H9 (cell line): ENCODE measurements at regions not wholly inside any gene's neighbourhood (a gene's known extent, or its start where the extent isn't known, plus 50 kb on each side); places are given as distances from the start of the nearest gene placed in this dataset.

Experiments used
- DNase-seq: peaks from one replicate; pipeline ENCODE4 v3.0.0-alpha.2; 2017
- H2AFZ ChIP-seq: one replicate; pipeline ENCODE4 v1.6.1; 2013; ENCODE audit warnings: mild to moderate bottlenecking, low read length, control low read depth, moderate library complexity
- H2AK5ac ChIP-seq: 2 replicates; pipeline ENCODE4 v1.6.1; 2013; ENCODE audit warnings: low read length, control low read depth, mixed read lengths; ENCODE audit not compliant: insufficient read length
- H2BK120ac ChIP-seq: one replicate; pipeline ENCODE4 v1.6.1; 2013; ENCODE audit warnings: low read depth, mild to moderate bottlenecking, low read length, control low read depth, inconsistent platforms; ENCODE audit not compliant: poor library complexity, severe bottlenecking
- H2BK12ac ChIP-seq: 2 replicates; pipeline ENCODE4 v1.6.1; 2013; ENCODE audit warnings: low read length, control low read depth, mixed read lengths, low read depth; ENCODE audit not compliant: insufficient read length
- H2BK15ac ChIP-seq: 2 replicates; pipeline ENCODE4 v1.6.1; 2013; ENCODE audit warnings: low read depth, low read length, control low read depth
- H2BK20ac ChIP-seq: one replicate; pipeline ENCODE4 v1.6.1; 2013; ENCODE audit warnings: low read depth, mild to moderate bottlenecking, low read length, control low read depth, inconsistent platforms; ENCODE audit not compliant: poor library complexity, severe bottlenecking
- H2BK5ac ChIP-seq: 2 replicates; pipeline ENCODE4 v1.6.1; 2013; ENCODE audit warnings: low read length, control low read depth, mixed read lengths; ENCODE audit not compliant: insufficient read length
- H3K14ac ChIP-seq: 2 replicates; pipeline ENCODE4 v1.6.1; 2013; ENCODE audit warnings: low read length, control low read depth; ENCODE audit not compliant: insufficient read depth
- H3K18ac ChIP-seq: 2 replicates; pipeline ENCODE4 v1.6.1; 2013; ENCODE audit warnings: low read depth, mild to moderate bottlenecking, mixed read lengths, low read length, control low read depth; ENCODE audit not compliant: insufficient read length
- H3K23ac ChIP-seq: 2 replicates; pipeline ENCODE4 v1.6.1; 2013; ENCODE audit warnings: low read length, control low read depth, mixed read lengths, low read depth; ENCODE audit not compliant: insufficient read length
- H3K23me2 ChIP-seq: 2 replicates; pipeline ENCODE4 v1.6.1; 2013; ENCODE audit warnings: low read depth, mild to moderate bottlenecking, mixed read lengths, low read length, control low read depth; ENCODE audit not compliant: insufficient read length, poor library complexity, severe bottlenecking
- H3K27ac ChIP-seq: 2 replicates; pipeline ENCODE4 v1.5.1; 2013; ENCODE audit warnings: low read length, control low read depth, mixed read lengths, low read depth; ENCODE audit not compliant: insufficient read length
- H3K27me3 ChIP-seq: 2 replicates; pipeline ENCODE4 v1.6.1; 2013; ENCODE audit warnings: low read length, control low read depth, inconsistent platforms; ENCODE audit not compliant: insufficient read depth
- H3K4ac ChIP-seq: 2 replicates; pipeline ENCODE4 v1.6.1; 2013; ENCODE audit warnings: low read depth, mild to moderate bottlenecking, control low read depth, inconsistent platforms, low read length, moderate library complexity
- H3K4me1 ChIP-seq: 2 replicates; pipeline ENCODE4 v1.6.1; 2013; ENCODE audit warnings: low read length, control low read depth, inconsistent platforms; ENCODE audit not compliant: insufficient read depth
- H3K4me2 ChIP-seq: 2 replicates; pipeline ENCODE4 v1.6.1; 2013; ENCODE audit warnings: low read length, control low read depth, mixed read lengths; ENCODE audit not compliant: insufficient read length, insufficient read depth
- H3K56ac ChIP-seq: 2 replicates; pipeline ENCODE4 v1.6.1; 2013; ENCODE audit warnings: low read depth, mild to moderate bottlenecking, mixed read lengths, low read length, control low read depth; ENCODE audit not compliant: insufficient read length
- H3K79me1 ChIP-seq: 2 replicates; pipeline ENCODE4 v1.6.1; 2013; ENCODE audit warnings: low read depth, mild to moderate bottlenecking, moderate library complexity, low read length, control low read depth, inconsistent platforms; ENCODE audit not compliant: insufficient read depth, poor library complexity, severe bottlenecking
- H3K79me2 ChIP-seq: 2 replicates; pipeline ENCODE4 v1.6.1; 2013; ENCODE audit warnings: low read length, control low read depth, inconsistent platforms; ENCODE audit not compliant: insufficient read depth
- H3K9ac ChIP-seq: 2 replicates; pipeline ENCODE4 v1.6.1; 2013; ENCODE audit warnings: low read length, control low read depth, mixed read lengths; ENCODE audit not compliant: insufficient read length; ENCODE audit errors: extremely low read depth
- H3K9me3 ChIP-seq: one replicate; pipeline ENCODE4 v1.6.1; 2013; ENCODE audit warnings: low read depth, low read length, inconsistent platforms; ENCODE audit not compliant: control insufficient read depth
- H3T11ph ChIP-seq: one replicate; pipeline ENCODE4 v1.6.1; 2013; ENCODE audit warnings: mild to moderate bottlenecking, low read length, control low read depth, inconsistent platforms
- H4K20me1 ChIP-seq: one replicate; pipeline ENCODE4 v1.6.1; 2013; ENCODE audit not compliant: control insufficient read depth, insufficient read length, insufficient read depth
- H4K5ac ChIP-seq: 2 replicates; pipeline ENCODE4 v1.6.1; 2013; ENCODE audit warnings: low read depth, mild to moderate bottlenecking, mixed read lengths, low read length, control low read depth; ENCODE audit not compliant: insufficient read length
- H4K8ac ChIP-seq: replicated peaks from 2 replicates; pipeline ENCODE4 v1.6.1; 2013; ENCODE audit warnings: low read length, control low read depth, mixed read lengths, low read depth; ENCODE audit not compliant: insufficient read length
- H4K91ac ChIP-seq: 2 replicates; pipeline ENCODE4 v1.6.1; 2013; ENCODE audit warnings: low read depth, mild to moderate bottlenecking, moderate library complexity, mixed read lengths, low read length, control low read depth; ENCODE audit not compliant: insufficient read length
- H3K27ac Mint-ChIP-seq, 3 experiments: 2 replicates in 2 of 3; 3 replicates in 1 of 3; pipeline ENCODE4 v1.8.0; 2020 to 2021; ENCODE audit warnings: mixed read lengths in 3 of 3, mild to moderate bottlenecking in 1 of 3, moderate library complexity in 1 of 3
- H3K27me3 Mint-ChIP-seq: 2 replicates; pipeline ENCODE4 v1.8.0; 2021; ENCODE audit warnings: low read depth, mild to moderate bottlenecking, moderate library complexity, mixed read lengths
- H3K36me3 Mint-ChIP-seq, 3 experiments: 2 replicates in 2 of 3; 3 replicates in 1 of 3; pipeline ENCODE4 v1.8.0; 2020 to 2021; ENCODE audit warnings: low read depth in 3 of 3, mixed read lengths in 3 of 3; ENCODE audit not compliant: insufficient read depth in 1 of 3
- H3K4me1 Mint-ChIP-seq, 2 experiments: 2 replicates each; pipeline ENCODE4 v1.8.0; 2020; ENCODE audit warnings: mixed read lengths in 2 of 2
- H3K4me3 Mint-ChIP-seq, 2 experiments: 2 replicates in 1 of 2; 3 replicates in 1 of 2; pipeline ENCODE4 v1.8.0; 2020 to 2021; ENCODE audit warnings: mild to moderate bottlenecking in 2 of 2, mixed read lengths in 2 of 2, moderate library complexity in 1 of 2
- H3K9me3 Mint-ChIP-seq, 2 experiments: 2 replicates in 1 of 2; 3 replicates in 1 of 2; pipeline ENCODE4 v1.8.0; 2020; ENCODE audit warnings: mild to moderate bottlenecking in 2 of 2, mixed read lengths in 2 of 2, moderate library complexity in 1 of 2
- WGBS: extraction: QIAGEN DNeasy Blood & Tissue Kit; methylation state at CpG from one replicate; pipeline ENCODE4 v1.1.7; 2013; ENCODE audit warnings: missing lambda C conversion rate, low lambda C conversion rate, mixed read lengths; ENCODE audit not compliant: insufficient read length; ENCODE audit errors: extremely low coverage; 5-methylcytosine and 5-hydroxymethylcytosine counted together
- TF ChIP-seq, protein P1 (sequence below): fragments of 200-600 bp; sonication (generic); conservative IDR thresholded peaks from 3 replicates; pipeline ENCODE4 v1.8.0; 2021; ENCODE audit warnings: antibody characterized with exemption, mild to moderate bottlenecking

DNA sequence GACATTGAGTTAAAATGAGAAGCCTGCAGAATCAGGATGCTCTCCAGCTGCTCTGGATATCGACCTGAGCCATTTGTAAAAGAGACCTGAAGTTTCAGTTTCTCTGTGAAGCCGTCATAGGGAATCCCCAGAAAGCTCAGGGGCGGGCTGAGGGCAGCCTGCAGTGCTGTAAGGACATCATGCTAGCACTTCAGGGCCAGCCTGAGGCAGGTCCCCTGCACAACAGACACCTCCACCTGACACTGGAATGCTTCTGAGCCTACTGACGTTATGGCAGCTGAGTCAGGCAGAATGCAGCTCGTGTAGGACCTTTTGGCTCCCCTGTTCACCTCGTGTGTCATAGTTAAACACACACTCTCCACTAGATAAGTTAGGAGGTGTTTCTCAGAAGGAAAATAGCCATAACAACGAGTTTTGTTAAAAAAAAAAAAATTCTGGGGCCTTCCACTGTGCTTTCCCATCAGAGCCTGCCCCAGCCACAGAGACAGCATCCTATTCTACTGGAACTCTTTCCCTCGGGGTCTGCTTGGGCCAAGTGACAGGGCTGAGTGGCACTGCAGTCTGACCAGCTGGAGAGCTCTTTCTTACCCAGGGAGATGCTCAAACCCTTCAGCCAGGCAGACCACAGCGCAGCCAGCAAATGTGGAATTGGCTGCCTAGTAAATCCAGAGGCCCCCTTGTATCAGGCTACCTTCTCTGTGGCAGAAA is 354.9 kb downstream of the DIRAS2 start:
- H2BK120ac ChIP-seq, result no peak overlapping the region
- H3K27ac Mint-ChIP-seq, result no peak overlapping the region; a peak in 1 of 7 replicates
- no peak overlapping the region for H3K18ac ChIP-seq
- no peak overlapping the region for H3K4ac ChIP-seq
- no peak overlapping the region for H3K4me2 ChIP-seq
- WGBS, result no CpG with 5 or more reads among the region's 9 CpGs
- H2BK15ac ChIP-seq, result no peak overlapping the region
- H3K4me3 Mint-ChIP-seq, result no peak overlapping the region
- H3K23me2 ChIP-seq, result no peaks in the 10 kb centered on the region
- H2AK5ac ChIP-seq, result no peak overlapping the region
- H3T11ph ChIP-seq, result no peak overlapping the region
- no peaks in the 10 kb centered on the region for H3K27me3 ChIP-seq
- no peak overlapping the region for H2BK20ac ChIP-seq
- H3K27ac ChIP-seq, result no peak overlapping the region
- H2BK5ac ChIP-seq, result no peak overlapping the region
- H4K8ac ChIP-seq, result no peak overlapping the region
- peaks cover 0 to 4% of the 10 kb centered on the region in 2 experiments; a peak in 1 of 5 replicates for H3K9me3 Mint-ChIP-seq
- H3K36me3 Mint-ChIP-seq, result no peaks in the 10 kb centered on the region
- no peak overlapping the region for H3K9ac ChIP-seq
- DNase-seq, result no peak
- no peak overlapping the region for H3K23ac ChIP-seq
- H3K9me3 ChIP-seq, result no peaks in the 10 kb centered on the region
- H4K20me1 ChIP-seq, result no peaks in the 10 kb centered on the region
- H4K91ac ChIP-seq, result no peak overlapping the region
- no peaks in the 10 kb centered on the region for H3K27me3 Mint-ChIP-seq
- no peak overlapping the region for H4K5ac ChIP-seq
- no peaks in the 10 kb centered on the region for H3K4me1 Mint-ChIP-seq
- no peak overlapping the region for H3K14ac ChIP-seq
- no peak overlapping the region for H2AFZ ChIP-seq
- TF ChIP-seq, protein P1, sequence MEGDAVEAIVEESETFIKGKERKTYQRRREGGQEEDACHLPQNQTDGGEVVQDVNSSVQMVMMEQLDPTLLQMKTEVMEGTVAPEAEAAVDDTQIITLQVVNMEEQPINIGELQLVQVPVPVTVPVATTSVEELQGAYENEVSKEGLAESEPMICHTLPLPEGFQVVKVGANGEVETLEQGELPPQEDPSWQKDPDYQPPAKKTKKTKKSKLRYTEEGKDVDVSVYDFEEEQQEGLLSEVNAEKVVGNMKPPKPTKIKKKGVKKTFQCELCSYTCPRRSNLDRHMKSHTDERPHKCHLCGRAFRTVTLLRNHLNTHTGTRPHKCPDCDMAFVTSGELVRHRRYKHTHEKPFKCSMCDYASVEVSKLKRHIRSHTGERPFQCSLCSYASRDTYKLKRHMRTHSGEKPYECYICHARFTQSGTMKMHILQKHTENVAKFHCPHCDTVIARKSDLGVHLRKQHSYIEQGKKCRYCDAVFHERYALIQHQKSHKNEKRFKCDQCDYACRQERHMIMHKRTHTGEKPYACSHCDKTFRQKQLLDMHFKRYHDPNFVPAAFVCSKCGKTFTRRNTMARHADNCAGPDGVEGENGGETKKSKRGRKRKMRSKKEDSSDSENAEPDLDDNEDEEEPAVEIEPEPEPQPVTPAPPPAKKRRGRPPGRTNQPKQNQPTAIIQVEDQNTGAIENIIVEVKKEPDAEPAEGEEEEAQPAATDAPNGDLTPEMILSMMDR, result no peak
- no peak overlapping the region for H2BK12ac ChIP-seq
- no peak overlapping the region for H3K56ac ChIP-seq
- no peaks in the 10 kb centered on the region for H3K79me2 ChIP-seq
- no peaks in the 10 kb centered on the region for H3K4me1 ChIP-seq
- H3K79me1 ChIP-seq, result no peaks in the 10 kb centered on the region
